Urothelium cell line (cell line): ENCODE measurements at regions not wholly inside any gene's neighbourhood (a gene's known extent, or its start where the extent isn't known, plus 50 kb on each side); places are given as distances from the start of the nearest gene placed in this dataset.
A peak's percentile ranks its signal among the peaks of the same experiment; 100 is the strongest.

Source experiments
- DNase-seq: peaks from one replicate; pipeline ENCODE4 v3.0.0; 2011; ENCODE audit warnings: low spot score, mixed read lengths
- FAIRE-seq: peaks from 2 replicates; lab custom pipeline; 2011; peaks lifted over from hg19 to GRCh38; lab: Jason Lieb, UNC

DNA sequence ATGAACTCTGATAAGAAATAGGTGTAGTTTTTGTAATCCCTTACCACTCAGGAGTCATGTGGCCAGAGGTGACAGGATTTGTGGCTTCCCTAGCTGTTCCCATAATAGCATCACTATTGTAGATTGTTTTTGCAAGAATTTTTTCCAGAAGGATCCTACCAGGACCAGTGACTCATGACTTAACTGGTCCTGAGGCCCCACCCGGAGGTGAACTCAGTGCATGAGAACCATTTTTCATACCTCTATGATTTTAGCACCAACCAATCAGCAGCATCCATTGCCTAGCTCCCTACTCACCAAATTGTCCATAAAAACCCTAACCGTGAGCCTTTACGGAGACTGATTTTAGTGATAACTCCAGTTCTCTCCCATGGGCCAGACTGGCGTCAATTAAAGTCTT lies 484.8 kb downstream of the PSAT1 start:
- FAIRE-seq, result no peak
- DNase-seq, result no peak

DNA sequence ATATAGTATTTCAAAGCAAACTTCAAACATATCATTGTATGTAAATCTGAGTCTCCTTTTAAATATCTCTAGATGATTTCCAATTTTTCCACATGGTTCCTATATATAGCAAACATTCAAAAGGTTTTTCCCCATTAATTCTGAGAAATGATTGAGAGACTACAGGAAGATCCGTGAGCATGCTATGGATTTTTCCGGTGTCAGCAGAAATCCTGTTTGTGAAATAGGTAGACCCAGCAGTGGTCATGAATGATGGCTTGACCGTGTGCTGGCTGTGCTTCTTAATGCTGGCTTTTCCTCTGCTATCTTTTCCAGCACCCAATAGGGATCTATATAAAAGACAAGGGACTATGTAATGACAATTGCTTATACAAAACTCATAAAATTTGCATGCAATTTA lies 485.3 kb downstream of the PSAT1 start:
- FAIRE-seq, result no peak
- DNase-seq, result no peak

DNA sequence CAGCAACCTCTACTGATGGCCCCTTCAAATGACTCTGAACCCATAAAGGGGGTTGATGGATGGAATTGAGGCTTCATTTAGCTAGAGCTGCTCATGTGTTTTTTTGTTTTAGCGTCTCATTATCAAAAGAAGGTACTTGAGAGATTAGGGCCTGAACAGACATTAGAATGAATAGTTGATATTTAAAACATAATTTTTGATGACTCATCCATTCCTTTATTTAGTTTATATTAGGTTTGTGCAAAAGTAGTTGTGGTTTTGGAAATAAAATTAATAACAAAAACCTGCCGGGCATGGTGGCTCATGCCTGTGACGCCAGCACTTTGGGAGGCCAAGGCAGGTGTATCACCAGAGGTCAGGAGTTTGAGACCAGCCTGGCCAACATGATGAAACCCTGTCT lies 485.9 kb downstream of the PSAT1 start:
- DNase-seq (no peak), FAIRE-seq (no peak)

DNA sequence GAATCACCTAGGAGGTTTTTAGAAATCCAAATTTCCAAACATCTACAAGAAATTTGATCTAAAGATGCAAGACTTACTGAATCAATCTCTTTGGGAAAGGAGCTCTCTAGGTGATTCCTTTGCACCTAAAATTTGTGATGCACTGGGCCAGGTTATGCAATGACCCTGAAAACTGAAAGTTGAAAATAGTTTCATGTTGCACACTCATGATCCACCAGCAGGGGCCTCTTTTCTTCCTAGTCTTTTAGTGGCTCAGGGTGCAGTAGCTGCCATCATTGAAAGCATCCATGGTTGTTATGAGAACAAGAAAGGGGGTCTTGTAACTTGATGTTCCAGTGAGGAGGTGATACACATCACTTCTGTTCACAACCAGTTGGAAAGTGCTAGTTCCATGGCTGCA lies 486.8 kb downstream of the PSAT1 start:
- no peak for FAIRE-seq
- DNase-seq, result no peak

DNA sequence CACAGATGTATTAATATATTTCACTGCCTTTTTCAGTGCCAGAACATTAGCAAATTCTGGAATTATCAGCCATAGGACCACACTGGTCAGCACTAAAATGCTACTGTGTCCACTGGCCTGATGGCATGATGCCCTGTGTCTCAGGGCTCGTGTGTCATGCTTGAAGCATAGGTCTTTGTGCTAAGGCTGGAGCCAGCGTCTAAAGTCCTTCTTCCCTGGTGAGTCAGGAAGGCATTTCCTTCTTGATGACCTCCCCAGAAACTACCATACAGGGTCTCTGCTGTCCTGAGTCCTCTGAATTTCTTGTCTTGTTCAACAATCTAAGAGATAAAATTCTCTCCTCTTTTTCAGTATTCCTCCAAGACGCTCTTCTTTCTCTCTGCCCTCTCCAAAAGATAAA lies 489.9 kb downstream of the PSAT1 start:
- DNase-seq (no peak), FAIRE-seq (no peak)

DNA sequence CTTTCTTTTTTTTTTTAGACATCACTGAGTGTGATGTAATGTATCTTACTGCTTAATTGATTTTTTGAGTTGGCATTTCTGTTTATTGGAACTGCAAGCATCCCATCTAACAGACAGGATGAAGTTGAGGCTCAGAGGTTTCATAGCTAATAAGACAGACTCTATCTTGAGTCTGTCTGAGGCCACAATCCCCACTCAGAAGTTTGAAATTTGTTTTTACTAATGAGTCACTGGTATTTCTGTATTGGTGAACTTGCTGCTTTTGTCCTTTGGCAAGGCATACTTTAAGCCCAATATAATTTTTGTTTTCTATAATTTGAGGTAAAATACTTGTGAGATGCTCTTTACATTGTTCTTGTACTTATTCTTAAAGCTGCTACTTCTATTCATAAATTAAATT lies 491.2 kb downstream of the PSAT1 start:
- FAIRE-seq (no peak), DNase-seq (no peak)

DNA sequence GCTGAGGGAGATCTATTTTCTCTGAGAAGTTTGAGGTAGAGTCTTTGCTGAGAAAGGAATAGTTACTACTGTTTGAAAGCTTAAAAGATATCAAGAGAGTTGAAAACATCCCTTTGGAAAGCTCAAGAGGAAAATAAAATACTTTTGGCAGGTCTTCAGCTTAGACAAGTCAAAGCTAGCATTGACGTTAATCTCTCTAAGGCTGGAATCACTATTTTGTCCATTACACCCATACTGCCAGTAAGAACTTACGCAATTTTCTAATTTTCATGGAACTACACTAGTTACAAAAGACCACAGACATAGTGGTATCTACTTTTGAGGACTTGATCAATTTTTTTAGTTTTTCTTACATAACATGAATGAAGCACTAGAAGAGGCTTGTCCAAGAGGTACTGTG lies 494.9 kb downstream of the PSAT1 start:
- DNase-seq (no peak), FAIRE-seq (no peak)

DNA sequence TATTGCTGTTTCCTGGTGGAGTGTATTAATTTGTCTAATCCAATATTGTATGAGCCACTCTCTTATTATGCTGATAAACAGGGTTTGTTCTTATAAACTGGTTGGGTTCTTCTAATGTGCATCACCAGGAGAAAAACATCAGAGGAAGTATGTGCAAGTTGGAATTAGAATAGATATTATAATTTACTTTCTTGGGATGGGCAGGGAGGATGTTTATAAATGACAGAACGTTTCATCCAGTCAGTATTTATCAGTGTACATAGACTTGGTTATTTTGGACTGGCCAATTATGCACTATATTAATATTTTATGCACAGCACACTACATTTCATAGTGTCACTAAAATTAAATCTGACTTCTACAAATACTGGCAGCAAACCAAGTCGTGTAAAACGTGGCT lies 495.8 kb downstream of the PSAT1 start:
- FAIRE-seq (no peak), DNase-seq (no peak)

DNA sequence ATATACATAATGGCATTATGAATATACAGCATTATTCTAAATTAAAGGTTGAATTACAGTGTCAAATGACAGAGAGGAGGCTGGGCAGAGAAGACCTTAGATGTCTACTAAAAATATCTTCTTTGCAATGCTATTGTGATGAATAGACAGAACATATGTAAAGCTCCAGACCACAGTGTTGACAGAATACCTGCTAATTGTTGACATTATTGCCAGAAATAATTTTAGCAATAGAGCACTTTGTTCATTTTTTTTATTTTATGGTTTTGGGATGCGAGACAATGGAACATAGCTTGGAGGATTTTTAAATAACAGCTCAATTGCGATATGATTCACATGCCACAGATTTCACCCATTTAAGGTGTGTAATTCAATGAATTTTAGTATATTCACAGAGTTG lies 508.8 kb downstream of the PSAT1 start:
- no peak for DNase-seq
- FAIRE-seq, result no peak

DNA sequence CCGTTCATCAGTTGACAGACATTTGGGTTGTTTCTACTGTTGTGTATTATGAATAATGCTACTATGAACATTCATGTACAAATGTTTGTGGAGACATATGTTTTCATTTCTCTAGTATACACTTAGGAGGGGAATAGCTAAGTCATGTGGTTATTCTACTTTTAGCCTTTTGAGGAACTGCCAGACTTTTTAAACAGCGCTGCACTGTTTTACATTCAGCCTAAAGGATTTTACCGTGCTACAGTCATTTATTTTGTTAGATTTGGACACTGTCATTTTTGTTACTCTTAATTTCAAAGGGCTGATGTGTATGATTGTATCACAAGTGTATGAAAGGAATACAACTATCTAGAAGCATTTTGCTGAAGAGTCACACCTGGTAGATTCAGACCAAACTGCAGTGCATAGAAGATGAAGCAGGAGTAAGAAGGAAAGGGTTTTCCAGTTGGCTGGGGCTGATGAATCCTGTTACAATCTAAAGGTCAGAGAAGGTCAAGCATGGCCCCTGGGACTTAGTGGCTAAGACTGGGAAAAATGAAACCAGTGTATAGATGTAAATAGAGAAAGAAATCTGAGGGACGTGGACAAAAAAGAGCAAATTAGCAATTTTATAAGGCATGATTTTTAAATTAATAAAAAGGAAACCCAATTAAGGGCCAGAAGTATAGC lies 509.7 kb downstream of the PSAT1 start:
- FAIRE-seq, result no peak
- DNase-seq, result no peak

DNA sequence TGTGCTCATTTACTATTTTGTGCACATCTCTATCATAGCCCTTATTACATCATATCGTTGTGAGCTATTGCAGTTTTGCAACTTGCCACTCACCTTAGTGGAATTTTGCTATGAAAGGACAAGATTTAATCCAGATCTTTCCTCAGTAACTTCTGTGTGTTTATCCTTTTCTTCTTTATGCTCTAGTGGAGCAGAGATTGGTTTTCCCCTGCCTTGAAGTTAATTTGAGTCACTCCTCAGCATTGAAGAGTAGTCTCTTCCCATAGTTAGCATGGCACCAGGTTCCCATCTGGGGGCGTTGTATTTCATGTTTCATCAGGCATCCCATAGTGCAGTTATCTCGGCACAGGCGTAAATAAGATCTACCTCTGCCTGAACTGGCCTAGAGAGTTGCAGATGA lies 510.4 kb downstream of the PSAT1 start:
- no peak for DNase-seq
- no peak for FAIRE-seq

DNA sequence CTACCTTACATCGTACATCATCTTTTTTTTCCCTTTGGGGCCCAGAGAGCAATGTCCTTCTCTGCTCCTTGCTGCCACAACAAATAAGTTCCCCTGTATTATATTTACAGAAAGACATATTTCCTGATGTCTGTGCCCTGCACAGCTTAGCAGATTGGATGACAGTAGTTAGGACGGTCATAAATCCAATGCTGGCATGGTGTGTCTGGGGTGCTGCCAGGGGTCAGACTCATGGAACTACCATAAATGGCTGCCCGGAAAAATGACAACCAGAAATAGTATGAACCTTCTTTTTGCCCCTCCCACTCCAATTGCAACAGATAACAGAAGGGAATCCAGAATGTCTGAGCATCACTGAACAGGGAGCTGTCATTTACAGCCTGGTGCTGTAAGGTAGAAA lies 511.1 kb downstream of the PSAT1 start:
- no peak for FAIRE-seq
- no peak for DNase-seq

DNA sequence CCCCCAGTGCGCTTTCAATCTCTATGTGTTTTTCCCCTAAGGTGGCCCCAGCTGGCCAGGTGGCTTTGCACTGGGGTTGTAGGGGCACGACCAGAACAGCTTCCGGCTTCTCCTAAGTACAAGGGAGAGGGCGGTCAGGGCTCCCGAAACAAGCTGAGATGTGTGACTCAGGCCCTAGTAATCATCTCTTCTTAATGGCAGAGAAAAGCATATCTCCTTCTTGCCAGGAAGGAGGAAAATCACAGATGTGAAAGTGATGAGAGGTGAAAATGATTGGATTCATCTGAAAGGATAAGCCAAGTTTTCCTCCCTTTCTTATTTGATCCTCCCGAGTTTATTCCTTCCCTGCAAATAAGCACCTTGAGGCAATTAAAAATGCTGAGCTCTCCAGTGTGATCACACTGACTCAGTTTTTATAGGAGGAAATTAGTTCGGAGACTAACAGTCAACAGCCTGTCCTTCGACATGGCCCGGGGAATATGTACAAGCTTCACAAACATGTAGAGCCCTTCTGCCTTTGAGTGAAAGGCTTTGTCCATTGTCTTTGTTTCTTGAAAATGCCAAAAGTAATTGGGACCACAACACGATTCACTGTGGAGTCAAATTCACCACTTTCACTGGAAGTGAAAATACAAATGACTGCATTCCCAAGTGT lies 514.8 kb downstream of the PSAT1 start:
- DNase-seq (no peak), FAIRE-seq (no peak)

DNA sequence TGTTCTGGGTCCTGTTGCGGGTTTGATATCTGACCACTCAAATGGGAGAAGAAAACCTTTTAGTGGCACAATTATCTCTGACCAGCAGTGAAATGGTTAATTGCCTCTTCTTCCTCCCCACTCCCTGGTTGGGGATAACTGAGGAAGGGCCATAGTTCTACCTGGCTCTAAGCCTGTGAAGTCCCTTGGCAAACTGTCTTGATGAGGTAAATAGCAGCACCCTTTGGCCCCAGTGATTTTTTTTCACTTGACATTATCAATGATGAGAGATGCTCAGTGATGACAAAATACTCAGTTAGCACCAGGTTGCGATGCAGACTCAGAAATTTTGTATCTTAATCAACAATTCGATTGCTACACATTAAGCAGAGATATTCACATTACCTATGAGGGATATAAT lies 515.7 kb downstream of the PSAT1 start:
- no peak for FAIRE-seq
- no peak for DNase-seq

DNA sequence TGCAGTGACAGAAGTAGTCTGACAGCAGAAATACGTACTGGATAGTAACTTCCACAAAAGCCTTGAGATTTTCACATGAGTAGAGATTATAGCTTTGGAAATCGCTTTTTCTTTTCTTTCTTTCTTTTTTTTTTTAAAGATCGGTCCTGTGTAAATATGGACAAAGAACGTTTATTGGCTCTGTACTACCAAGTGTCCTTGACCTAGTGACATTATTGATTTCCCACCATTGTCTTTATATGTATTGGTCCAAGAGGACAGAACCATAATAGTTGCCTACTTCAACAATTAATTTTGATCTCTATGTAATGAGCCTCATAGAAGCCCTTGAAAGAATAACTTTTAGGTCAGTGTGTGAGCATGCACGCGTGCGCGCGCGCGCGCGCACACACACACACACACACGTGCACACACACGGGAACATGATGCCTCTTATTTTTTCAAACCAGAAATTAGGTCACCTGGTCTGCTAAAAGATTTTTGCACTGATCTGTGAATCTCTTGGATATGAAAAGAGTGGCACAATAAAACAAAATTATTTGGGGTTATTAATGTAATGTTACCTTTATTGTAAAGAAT lies 516.8 kb downstream of the PSAT1 start:
- no peak for FAIRE-seq

DNA sequence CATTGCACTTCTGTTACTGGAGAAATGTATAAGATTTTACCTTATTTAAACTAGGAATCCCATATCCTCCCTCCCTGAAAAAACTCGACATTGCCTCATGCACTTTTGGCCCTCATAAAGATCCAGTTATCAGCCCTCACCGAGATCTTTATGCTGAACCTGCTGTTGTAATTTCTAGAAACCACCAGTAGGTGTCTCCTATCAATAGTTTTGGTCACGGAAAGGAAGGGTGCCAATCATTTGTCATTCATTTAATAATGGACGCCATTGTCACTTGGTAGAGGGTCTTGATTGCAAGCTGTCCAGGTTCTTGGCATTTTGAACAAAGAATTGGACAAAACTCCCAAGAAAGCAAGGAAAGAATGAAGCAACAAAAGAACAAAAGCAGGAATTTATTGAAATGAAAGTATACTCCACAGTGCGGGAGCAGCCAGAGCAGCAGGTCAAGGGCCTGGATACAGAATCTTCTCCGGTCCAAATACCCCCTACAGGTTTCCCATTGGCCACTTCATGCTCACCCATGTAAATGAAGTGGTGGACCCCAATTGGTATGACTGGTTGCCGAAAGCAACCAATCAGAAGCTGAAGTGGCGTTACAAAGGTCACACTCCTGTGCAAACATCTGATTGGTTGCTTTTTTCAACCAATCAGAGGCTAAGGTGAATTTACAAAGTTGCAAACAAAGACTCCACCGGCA lies 524.3 kb downstream of the PSAT1 start:
- peak; percentile 44 for DNase-seq

More for the DNA sequence above, 516.8 kb downstream of the PSAT1 start:
- no peak for DNase-seq

DNA sequence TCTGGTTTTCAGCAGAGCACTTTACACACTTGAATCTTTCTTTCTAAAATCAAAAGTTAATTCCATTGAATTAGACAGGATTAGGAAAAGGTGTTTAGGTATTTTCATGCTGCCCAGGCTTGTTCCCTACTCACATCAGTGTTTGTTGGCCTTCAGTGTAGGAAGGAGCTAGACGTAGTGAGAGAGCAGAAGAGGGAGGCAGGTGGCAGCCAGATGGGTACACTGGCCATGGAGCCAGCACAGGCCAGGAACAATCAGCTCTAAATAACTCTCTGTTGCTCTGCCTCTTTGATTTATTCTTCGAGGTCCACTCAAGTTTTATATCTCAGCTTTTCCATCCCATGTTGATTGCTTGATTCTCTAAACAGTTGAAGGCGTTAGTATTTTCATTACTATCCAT lies 529.6 kb downstream of the PSAT1 start:
- no peak for FAIRE-seq
- no peak for DNase-seq

More for the DNA sequence above, 524.3 kb downstream of the PSAT1 start:
- FAIRE-seq, result no peak

DNA sequence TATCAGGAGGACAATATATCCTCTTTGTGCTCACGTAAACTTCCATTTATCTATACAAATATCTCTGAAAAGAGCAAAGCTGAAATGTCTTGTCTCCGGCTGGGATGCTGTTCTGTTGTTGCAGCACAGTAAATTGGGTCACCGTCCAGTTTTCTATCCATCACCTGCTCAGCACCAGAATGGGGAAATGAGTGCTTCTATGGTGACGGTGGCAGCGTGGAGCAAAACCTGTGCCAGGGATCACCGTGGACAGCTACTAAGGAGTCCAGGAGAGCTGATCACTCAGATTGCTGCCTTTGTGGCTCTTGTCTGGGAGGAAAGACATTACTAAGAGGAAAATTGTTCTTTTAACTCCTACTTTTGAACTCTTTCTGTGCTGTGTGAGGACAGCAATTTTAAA lies 531.6 kb downstream of the PSAT1 start:
- FAIRE-seq (no peak), DNase-seq (no peak)

DNA sequence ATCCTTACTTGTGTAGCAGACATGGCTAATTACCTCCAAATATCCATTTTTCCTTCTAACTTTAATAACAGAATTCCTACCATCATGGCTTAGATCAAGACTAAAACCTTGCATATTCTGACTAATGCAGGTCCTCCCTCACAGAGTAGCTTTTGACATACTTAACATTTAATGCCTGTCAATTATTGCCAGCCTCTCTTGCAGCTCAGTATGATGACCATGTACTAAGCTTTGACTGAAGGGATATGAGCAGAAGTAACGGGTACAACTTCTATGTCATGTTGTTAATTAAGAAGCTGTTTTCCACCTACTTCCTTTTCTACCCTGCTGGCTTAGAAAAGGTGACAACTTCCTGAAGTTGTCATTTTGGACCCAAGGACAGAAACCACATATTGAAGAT lies 533.4 kb downstream of the PSAT1 start:
- DNase-seq, result no peak
- no peak for FAIRE-seq

DNA sequence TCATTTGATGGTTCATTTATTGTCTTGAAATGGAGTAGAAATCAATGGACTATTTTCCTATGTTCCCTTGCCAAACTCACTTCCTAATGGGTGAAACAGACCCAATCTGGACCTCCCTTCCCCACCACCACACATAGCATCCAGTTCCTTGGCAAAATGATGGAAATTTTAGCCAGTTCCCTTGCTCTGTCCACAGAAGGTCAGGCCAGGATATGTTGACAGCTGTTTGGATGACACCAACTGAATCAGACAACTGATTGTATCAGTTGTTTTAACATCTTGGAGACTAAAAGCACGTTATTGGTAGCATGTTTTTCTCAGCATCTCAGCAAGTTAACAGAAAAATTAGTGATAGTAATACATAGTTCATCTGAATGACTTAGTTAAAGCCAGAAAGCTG lies 534.8 kb downstream of the PSAT1 start:
- no peak for DNase-seq
- FAIRE-seq, result no peak

DNA sequence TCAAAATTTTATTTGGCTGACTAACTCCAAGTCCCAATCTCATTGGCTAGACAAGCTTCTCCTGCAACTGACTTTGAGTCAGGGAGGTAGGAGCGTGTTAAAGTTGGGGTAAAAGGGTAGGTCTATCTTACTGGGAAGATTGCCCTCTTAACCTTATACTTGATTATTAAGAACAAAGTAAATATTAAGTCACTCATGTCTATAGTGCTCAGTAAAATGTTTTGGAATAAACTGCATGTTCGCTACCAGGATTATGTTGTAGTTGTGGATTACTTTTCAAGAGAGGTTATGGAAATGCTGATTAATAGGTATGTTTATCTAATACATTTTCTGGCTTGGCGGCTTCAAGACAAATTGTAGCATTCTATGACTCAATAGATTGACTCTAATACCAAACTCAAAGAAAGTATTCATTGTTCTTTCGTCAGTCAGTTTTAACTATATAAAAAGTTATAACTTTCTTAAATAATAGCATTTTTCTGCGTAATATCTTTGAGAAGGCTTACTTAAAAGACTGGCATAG lies 539.1 kb downstream of the PSAT1 start:
- DNase-seq (no peak), FAIRE-seq (no peak)

DNA sequence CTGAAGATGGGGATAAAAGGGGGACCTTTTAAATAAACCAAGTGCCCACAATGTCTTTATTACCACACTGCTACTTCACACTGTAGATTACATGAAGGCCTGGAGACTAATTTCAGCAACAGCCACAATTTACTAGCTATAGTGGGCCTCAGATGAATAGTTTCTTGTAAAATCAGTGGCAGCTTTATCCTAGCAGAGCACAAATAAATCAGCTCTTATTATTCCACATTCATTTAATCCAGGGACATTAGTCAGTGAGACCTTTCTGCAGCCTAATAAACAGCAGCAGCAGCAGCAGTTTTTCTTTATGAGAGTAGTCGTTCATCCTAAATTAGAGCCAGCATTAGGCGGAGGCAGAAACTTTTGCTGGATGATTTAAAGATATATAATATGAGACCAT lies 542.3 kb downstream of the PSAT1 start:
- FAIRE-seq, result no peak
- DNase-seq, result no peak
